ENCODE measurements at regions not wholly inside any gene's neighbourhood (a gene's known extent, or its start where the extent isn't known, plus 50 kb on each side); places are given as distances from the start of the nearest gene placed in this dataset.
"Not testable (repeated sequence)": the region's sequence is repeated elsewhere in the genome, so short reads cannot be mapped to it uniquely, and the experiment has no call there.

DNA sequence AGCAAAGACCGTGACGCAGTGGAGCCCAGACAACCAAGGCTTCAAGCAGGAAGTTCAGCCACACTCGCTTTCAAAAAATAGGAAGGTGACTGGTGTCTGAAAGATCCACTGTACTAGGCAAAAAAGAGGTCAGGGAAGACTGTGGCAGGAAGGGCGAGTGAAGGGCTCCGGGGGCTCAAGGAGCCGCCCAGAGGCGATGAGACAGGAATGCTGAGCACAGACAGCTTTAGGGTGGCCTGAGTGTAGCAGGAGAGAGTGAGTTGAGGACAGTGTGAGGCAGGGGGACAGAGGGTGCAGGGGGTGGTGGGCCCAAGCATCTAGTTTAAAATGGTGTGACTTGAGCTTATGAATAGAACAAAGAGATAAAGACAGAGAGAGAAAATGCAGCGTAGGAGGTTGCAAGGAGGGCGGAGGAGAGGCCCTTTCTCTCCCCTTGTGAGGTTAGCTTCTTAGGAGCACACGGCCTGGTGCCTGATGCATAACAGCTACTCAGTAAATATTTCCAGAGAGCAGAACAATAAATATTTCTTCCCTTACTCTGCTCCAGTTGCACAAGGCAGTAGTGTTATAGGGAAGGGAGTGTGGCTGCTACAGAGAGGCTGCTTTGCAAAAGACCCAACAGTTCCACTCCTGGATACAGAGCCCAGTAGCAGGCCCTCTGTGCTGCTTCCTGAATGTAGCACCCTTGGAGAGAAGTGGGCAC, 789.7 kb upstream of the RAB6C start:
- DNase-seq = no peak

DNA sequence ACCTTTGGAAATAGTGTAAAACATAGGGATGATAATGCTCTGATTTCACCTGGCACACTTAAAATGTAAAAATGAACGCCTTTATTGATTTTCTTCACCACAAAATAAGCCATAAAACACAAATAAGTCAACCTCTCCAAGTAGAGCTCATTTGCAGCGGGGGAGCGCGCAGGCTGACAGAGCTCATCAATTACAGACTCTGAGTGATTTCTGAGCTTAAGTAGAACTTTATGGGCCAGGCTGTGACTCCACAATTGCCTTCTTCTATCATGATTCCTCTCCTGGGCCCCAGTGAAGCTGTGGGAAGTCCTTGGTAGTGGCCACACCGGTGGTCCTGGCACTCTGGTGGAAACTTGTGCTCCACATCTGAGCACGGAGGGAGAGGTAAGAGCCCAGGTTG, 789.0 kb upstream of the RAB6C start:
- DNase-seq = no peak

DNA sequence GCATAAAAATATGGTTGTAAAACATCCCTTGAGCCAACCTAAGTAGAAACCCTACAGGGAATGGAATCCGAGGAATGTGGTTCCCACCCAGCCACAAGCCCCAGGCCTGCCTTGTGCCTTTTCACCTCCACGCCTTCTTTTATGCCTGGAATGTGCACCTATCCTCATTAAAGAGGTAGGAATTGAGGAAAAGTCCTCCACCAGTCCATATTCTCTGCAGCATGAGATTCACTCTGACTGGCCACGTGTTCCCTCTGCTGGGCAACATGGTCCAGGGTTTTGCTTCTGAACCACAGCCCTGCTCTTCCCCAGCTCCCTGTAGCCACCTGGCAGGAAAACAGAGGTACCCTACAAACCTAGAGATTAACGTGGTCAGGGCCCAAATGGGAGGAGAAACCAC, 787.9 kb upstream of the RAB6C start:
- no peak for DNase-seq

DNA sequence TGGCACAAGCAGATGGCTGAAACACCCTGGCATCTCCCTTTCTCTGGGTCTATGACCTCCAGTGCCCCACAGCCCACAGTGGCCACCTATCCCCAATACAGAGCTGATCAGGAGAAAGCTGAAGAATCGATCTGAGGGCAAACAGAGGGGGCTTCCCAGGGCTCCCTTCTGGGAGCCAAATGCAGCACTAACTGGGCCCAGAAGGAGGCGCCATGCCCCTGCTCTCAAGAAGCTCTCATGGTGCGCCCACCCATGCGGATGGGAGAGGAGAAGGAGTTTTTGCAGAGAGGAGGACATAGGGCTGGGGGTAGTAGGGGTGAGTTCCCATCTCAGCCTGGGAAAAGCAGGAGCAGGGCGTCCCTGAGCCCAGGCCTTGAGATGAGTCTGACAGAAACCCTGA, 787.3 kb upstream of the RAB6C start:
- no peak for DNase-seq

DNA sequence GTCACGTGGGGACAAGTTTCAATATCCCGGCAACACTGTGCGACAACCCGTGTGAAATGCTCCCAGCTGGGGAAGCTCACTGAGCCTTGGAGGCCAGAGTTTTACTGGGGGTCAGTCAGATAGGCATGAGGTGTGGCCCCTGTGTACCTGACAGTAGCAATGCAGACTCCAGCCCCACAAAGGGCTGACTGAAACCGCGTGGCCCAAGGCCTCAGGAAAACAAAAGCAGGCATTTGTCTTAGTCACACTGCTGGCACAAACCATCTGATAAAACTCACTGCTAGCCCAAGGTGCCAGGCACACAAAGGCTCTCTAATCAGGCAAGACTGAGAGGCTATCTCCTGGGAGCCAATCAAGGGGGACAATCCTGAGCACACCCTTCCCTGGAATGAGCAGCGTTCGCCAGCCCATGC, 786.6 kb upstream of the RAB6C start:
- no peak for DNase-seq

DNA sequence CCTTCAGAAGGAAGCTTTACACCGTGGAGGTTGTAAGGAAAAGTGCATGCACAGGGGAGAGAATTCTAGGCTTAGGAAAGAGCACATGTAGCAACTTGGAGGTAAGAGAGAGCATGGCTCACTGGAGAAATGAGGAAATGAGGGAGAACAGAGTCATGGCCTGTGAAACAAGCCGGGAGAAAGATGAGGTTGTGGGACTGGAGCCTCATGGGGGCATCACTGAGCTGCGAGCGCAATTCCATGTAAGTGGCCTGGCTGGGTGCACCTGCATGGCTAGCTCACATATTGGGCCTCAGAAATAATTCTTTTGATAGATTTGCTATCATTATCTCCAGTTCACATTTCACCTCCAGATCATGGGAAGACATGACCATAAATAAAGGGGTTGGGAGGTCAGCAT, 785.5 kb upstream of the RAB6C start:
- DNase-seq = no peak

DNA sequence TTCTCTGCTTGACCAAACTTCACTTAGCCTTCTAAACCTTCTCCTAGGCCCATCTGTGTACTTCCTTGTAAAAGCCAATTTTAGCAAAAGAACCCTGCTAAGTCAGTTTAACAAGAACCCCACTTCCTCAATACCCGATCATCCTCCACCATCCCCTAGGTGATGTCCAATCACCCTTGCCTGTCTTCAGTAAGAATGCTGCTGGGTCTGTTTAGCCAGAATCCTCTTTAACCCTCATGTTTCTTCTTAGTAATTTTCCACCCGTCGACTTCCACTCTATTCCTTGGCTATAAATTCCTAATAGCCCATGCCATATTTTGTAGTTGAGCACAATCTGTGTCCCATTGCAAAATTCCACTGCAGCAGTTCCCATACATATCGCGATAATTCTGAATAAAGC, 780.0 kb upstream of the RAB6C start:
- no peak for DNase-seq

DNA sequence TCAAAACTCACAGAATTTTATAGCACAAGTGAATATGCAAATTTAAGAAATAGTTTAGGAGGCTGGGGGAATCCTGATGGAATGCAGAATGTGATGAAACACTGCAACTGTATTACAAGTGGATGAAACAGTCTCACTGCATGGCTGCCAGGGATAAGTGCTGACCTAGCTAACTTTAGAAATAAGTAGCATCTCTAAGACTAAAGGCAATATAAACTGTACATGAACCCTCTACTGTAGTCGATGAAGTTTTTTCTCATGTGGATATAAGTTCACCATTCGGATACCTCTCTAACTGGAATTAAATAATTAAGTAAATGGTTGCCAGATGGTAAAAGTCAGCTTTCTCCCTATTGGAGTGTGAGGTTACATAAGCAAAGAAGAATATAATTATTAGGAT, 777.8 kb upstream of the RAB6C start:
- no peak for DNase-seq

DNA sequence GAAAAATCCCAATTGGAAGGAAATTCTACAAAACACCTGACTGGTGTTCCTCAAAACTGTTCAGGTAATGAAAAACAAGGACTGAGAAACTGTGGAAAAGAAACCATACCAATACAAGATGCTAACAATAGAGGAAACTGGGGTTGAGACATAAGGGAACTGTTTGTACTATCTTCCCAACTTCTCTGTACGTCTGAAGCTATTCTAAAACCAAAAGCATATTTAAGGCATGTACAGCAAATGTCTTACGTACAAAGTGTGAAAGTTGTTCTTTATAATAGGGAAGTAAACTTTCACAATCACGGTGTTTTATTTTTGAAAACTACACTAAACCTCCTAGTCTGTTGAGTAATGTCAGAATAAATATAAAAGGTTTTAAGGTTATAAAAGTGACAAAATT, 776.1 kb upstream of the RAB6C start:
- DNase-seq = no peak

DNA sequence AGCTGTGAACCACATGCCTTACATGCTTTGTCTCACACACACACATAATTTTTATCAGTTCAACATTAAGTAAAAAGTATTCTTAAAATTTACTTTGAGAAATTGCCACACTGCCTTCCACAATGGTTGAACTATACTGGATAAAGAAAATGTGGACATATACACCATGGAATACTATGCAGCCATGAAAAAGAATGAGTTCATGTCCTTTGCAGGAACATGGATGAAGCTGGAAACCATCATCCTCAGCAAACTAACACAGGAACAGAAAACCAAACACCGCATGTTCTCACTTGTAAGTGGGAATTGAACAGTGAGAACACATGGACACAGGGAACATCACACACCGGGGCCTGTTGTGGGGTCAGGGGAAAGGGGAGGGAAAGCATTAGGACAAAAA, 774.9 kb upstream of the RAB6C start:
- DNase-seq = not testable (repeated sequence)

DNA sequence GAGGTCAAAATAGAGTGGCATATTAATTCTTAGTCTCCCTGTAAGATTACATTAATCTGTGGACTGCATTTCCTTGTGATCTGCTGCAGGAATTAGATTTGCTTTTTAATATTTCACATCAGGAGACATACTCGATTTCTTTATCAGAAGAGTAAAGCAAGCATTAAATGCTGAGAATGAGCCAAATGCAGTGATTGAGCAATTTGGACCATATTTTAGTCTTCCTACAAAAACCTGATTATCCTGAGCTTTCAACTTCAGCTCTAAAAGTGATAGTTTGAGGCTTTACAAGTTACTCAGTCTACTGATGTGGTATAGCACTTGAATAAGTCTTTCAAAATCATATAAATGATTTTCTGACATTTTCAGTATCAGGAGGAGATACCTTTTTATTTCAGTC, 774.3 kb upstream of the RAB6C start:
- no peak for DNase-seq

DNA sequence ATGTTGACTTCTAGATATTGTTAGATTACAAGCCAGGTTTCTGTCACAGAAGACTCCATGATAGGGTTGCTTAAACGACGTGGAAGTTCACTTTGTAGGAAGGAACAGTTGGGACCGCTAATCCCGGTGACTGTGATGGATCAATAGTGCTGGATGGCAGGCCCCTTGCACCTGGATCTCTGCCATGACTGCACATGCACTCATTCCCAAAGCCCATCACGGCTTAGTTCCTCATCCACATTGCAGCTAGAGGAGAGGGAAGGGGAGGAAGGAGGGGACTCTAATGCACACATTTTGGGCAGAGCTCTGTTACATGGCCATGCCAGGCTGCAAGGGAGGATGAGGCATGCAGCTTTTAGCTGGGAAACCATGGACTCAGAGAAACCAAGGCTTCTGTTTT, 773.7 kb upstream of the RAB6C start:
- DNase-seq = no peak

DNA sequence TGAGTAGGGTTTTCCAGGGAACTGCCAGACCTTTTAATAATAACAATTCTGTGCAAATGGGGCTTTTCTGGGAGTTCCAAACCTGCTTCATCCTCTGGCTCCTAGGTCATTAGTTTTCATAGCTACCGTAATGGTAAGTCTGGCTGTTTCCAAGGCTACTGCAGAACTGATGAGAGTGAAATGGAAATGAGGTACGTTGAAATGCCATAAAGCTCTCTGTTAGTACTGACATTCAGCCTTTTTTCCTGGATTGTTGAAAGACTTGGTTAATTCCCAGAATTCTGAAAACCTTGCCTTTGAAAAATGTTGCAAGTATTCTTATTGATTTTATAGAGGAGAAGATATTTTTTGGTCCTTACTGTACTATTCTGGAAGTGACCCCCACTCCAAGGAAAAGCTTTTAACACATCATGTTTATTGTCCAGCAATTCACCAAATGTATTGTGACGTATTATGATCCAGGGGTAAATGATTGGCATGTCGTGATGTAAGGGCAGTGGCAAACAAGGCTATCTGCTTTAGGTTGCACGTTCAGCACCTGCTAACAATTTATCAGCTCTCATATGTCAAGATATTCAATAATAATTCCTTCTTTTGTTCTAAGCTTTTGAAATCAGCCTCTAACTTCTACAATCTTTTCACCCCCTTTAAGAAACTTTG, 767.0 kb upstream of the RAB6C start:
- no peak for DNase-seq

DNA sequence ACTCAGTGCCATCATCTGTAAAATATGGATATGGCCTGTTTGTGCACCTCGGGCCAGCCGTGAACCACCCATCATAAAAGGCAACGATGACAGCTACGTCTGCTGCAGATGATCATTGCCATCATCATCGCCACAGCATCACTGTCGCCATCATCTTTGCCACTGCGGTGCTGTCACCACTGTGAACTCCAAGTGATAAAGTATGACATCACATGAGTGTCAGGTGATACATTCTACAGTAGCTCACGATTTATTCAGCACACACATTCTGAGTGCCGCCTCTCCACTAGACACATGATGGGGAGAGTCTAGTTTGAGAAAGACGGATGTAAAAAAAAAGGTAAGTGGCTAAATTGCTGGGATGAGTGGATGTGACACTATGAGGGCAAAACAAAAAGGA, 755.4 kb upstream of the RAB6C start:
- no peak for DNase-seq

DNA sequence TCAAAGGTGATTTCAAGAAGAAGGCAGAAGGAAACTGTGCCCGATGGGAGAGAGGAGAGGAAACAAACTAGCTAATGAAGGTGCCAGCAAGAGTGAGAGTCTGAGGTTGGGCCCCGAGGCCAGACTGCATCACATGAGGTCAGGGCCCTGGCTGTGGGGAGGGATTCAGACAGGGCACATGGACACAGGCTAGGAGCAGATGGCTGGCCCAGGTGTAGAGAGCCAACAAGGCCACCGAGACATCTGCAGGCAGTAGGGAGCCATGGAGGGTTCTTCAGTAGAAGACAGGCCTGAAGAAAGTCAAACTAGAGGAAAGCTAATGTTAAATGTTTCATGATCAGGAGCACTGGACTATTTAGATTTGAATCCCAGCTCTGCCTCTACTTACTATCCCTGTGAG, 755.0 kb upstream of the RAB6C start:
- no peak for DNase-seq

DNA sequence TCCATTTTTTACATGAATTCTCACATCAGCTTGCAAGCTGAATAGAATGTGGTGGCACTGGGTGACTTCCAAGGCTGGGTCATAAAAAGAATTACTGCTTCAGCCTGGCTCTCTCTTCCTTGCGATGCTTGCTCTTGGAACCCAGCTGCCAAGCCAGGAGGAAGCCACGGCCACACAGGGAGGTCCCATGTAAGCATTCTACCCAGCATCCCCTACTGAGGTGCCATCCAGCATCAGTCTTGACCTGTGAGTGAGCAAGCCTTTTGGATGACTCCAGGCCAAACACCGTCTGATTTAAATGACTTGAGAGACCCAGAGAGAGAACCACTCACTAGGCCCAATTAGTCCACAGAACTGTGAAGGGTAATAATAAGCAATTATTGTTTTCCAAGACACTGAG, 750.3 kb upstream of the RAB6C start:
- DNase-seq = no peak

DNA sequence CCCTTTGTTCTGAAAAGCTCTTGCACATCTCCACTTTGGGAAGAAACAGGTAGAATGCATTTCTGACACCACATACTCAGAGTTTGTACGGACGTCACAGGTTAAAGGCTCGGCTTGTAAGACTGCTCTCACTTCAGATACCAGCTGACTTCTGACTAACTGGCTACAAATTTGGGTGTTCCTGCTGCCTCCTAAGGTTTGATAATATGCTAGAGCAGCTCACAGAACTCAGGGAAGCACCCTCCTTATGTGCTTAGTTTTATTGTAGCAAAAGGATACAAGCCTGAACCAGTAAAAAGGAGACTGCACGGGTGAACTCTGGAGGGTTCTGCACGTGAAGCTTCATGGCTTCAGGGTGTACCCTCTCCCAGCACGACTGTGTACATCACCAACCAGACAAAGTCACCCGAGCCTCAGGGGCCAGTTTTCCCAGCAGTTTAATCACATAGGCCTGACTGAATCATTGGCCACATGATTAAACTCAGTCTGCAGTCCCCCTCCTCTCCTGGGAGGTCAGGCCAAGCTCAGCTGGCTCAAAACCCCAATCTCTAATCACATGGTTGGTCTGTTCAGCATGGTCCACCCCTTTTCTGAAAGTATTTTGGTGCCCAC, 749.5 kb upstream of the RAB6C start:
- DNase-seq = no peak

DNA sequence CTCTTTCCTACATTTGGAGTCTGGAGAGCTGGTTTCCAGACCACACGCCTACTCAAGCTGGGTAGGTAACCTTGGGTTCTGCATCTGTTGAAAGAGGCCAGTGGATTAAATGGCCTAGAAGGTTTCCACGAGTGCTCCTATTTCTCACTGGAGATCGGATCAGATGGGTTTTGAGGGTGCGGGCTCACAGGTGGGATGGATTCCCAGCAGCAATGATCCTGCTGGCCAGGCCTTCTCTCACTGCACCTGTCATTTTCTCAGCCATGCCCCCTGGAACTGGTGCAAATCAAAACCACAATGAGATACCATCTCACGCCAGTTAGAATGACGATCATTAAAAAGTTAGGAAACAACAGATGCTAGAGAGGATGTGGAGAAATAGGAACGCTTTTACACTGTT, 747.5 kb upstream of the RAB6C start:
- no peak for DNase-seq

DNA sequence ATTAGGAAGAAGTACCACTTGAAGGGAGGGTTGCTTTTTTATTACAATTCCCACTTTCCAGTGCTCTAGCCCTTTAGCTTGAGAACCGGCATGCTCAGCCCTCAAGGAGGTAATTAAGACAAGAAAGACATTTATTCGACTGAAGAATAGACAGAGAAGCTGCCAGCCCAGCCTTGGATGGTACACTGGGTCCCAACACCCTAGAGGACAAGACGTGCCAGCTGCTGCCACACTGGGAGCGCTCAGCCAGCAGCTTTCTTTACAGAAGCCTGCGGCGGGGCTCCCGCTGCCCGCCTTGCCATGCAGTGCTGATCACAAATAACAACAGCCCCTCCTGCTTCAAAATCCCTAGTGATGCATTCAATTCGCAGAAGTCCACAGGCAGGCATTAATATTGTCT, 746.3 kb upstream of the RAB6C start:
- DNase-seq = no peak

DNA sequence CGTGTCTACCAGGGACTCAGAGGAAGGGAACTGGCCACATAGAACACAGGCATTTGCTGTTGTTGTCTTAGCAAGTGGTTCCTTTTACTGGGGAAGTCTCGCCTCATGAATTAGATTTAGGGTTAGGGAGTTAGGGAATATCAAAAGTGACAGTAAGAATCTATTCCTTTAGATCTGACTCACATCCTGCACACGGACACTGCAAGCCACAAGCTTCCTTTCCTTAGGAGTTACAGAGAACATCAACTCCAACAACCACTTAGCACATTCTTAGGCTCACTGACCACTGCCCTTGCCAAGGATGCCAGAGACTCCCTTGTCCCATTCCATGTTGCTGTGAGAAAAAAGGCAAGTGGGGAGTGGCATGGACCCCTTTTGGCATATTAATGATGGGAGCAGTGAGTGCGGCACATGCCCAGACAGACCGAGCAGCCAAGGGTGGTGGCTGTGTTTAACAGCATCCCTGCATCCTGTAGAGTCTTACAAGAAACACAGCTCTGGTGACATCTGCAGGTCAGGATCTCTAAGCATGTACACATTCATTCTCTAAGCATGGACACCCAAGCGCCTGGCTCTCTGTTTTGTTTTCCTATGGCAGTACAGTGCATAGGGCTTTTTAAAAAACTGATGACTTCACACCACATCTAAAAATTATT, 745.6 kb upstream of the RAB6C start:
- no peak for DNase-seq

DNA sequence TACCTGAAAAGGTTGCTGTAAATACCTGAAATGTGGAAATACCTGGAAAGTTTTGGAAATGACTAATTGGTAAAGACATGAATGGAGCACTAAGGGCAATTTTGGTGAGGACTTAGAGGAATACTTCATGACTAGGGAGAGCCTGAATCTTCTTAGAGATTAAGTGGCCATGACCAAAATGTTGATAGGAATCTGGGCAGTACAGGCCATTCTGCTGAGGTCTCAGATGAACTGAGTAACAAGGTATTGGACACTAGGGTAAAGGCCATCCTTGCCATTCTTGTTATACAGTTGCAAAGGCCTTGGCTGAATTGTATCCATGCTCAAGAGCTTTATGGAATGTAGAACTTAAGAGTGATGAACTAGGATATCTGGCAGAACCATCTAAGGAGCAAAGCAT, 742.9 kb upstream of the RAB6C start:
- no peak for DNase-seq

DNA sequence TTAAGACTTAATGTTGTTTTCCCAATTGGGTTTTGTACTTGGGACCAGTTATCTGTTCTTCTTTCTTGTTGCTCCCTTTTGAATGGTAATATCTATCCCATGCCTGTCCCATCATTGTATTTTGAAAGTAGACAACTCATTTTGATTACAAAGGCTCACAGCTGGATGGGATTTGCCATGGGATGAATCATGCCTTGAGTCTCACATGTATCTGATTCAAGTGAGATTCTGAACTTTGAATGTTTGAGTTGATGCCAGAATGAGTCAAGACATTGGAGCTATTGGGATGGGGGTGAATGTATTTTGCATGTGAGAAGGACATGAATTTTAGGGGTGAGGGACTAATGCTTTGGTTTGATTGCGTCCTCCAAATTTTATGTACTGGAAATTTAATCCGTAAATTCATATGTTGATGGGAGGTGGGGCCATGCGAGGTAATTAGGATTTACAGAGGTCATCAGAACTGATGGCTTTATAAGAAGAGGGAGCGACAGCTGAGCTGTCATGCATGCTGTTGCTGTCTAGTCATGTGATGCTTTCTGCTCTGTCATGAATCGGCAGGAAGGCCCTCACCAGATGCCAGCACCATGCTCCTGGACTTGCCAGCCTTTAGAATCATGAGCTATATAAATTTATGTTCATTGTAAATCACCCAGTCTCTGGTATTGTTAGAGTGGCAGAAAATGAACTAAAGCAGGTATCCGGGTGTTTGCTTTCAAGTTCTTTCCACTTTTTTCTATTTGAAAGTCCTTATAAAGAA, 741.3 kb upstream of the RAB6C start:
- DNase-seq = no peak

DNA sequence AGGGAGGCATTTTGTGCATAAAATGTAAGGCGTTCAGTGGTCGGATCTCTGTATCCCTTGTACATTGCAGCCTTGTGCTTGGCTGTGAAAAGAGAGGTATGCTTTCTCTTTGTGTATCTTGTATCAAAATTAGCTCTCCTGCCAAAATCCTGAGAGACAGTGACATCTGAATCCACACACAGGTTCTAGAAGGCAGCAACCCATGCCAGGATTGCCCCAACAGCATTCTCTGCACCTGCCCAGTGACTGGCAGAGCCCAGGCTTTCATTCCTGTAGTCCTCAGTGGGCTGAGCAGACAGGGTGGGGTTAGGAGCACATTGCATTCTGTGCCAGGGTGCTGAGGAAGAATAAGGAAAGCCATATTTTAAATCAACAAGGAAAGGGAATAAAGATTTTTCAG, 740.3 kb upstream of the RAB6C start:
- no peak for DNase-seq
